Gastrocnemius medialis (tissue), 4 donors: ENCODE measurements at regions not wholly inside any gene's neighbourhood (a gene's known extent, or its start where the extent isn't known, plus 50 kb on each side); places are given as distances from the start of the nearest gene placed in this dataset.

Experiments used
- ATAC-seq, 2 donors: fragments of 150-250 bp; one replicate each; pipeline ENCODE4 v1.9.1; 2016
- DNase-seq, 2 donors: peaks; one replicate each; pipeline ENCODE4 v3.0.0-alpha.2; 2019
- H3K27ac ChIP-seq, 4 donors: fragments of 200-600 bp; sonication (generic); 1 replicate in 1 of 4; 2 replicates in 3 of 4; pipeline ENCODE4 v1.5.1; 2016 to 2018; ENCODE audit warnings: mild to moderate bottlenecking in 2 of 4, moderate library complexity in 1 of 4
- H3K27me3 ChIP-seq, 3 donors: fragments of 200-600 bp; sonication (generic) in 2 of 3; 1 replicate in 1 of 3; 2 replicates in 2 of 3; pipeline versions ENCODE4 v1.5.1 to v1.6.0; 2016 to 2019; ENCODE audit warnings: mild to moderate bottlenecking in 1 of 3, moderate library complexity in 1 of 3
- H3K36me3 ChIP-seq, 2 donors: fragments of 200-600 bp; sonication (generic) in 1 of 2; one replicate each; pipeline ENCODE4 v1.5.1; 2017 to 2018
- H3K4me1 ChIP-seq, 2 donors: fragments of 200-600 bp; sonication (generic) in 1 of 2; one replicate each; pipeline ENCODE4 v1.5.1; 2016 to 2017; ENCODE audit warnings: mild to moderate bottlenecking in 2 of 2
- H3K4me3 ChIP-seq, 4 donors: fragments of 200-600 bp; sonication (generic) in 3 of 4; 1 replicate in 1 of 4; 2 replicates in 3 of 4; pipeline ENCODE4 v1.5.1; 2016 to 2019; ENCODE audit warnings: mild to moderate bottlenecking in 2 of 4
- H3K9me3 ChIP-seq, 3 donors: fragments of 200-600 bp; sonication (generic) in 2 of 3; 1 replicate in 1 of 3; 2 replicates in 2 of 3; pipeline ENCODE4 v1.5.1; 2016 to 2019
- CTCF ChIP-seq, 5 experiments: fragments of 450-650 bp in 3 of 5; fragments of 200-600 bp in 2 of 5; sonication (generic) in 2 of 5; IDR thresholded peaks in 4 of 5; conservative IDR thresholded peaks in 1 of 5; 1 replicate in 4 of 5; 2 replicates in 1 of 5; pipeline ENCODE4 v1.5.1; 2016 to 2019; ENCODE audit warnings: antibody characterized with exemption in 5 of 5, mild to moderate bottlenecking in 3 of 5, moderate library complexity in 3 of 5
- POLR2A ChIP-seq, 2 donors: fragments of 450-650 bp; IDR thresholded peaks; one replicate each; pipeline ENCODE4 v1.6.1; 2017; ENCODE audit warnings: antibody characterized with exemption in 2 of 2, mild to moderate bottlenecking in 2 of 2, moderate library complexity in 2 of 2
- in situ Hi-C, 4 donors: fragments of 200-750 bp; cut with MboI; loops; one replicate each; pipeline versions ENCODE4 v1.15.0 to v1.8.0; 2017; ENCODE audit warnings: low sequenced_read_pairs in 4 of 4
- intact Hi-C: fragments of 100-400 bp; cut with DNase I; formaldehyde crosslinking; loops from one replicate; pipeline ENCODE4 v1.15.1; 2023; ENCODE audit warnings: low total_unique reads

GRCh38 chr2:12271589-12271984 lies 445.1 kb upstream of the TRIB2 start:
- Histone ChIP-seq H3K36me3 (no peaks in the 10 kb centered on the region), H3K4me1 (no peaks in the 10 kb centered on the region), H3K4me3 (no peak overlapping the region), H3K27ac (no peak overlapping the region), H3K27me3 (no peaks in the 10 kb centered on the region), H3K9me3 (no peaks in the 10 kb centered on the region)
- in situ Hi-C loops = no loop called here
- intact Hi-C loops = no loop called here
- no peak for DNase-seq
- no peak for ATAC-seq
- no peak for TF ChIP-seq POLR2A (IDR thresholded peaks at IDR 0.05)
- no peak for TF ChIP-seq CTCF (IDR thresholded peaks at IDR 0.05 in 4 of 5, conservative IDR thresholded peaks at IDR 0.05 in 1 of 5)

GRCh38 chr2:12273111-12273510 lies 443.6 kb upstream of the TRIB2 start:
- TF ChIP-seq POLR2A (IDR thresholded peaks at IDR 0.05) (no peak), CTCF (IDR thresholded peaks at IDR 0.05 in 4 of 5, conservative IDR thresholded peaks at IDR 0.05 in 1 of 5) (no peak)
- Histone ChIP-seq H3K27me3 (no peaks in the 10 kb centered on the region), H3K4me3 (no peak overlapping the region), H3K9me3 (no peaks in the 10 kb centered on the region), H3K4me1 (no peaks in the 10 kb centered on the region), H3K36me3 (no peaks in the 10 kb centered on the region), H3K27ac (no peak overlapping the region)
- ATAC-seq (no peak), DNase-seq (no peak)
- intact Hi-C loops (no loop called here), in situ Hi-C loops (no loop called here)

- Histone ChIP-seq H3K27ac (no peak overlapping the region), H3K4me1 (no peaks in the 10 kb centered on the region), H3K27me3 (no peaks in the 10 kb centered on the region), H3K36me3 (no peaks in the 10 kb centered on the region), H3K4me3 (no peak overlapping the region), H3K9me3 (no peaks in the 10 kb centered on the region)
- intact Hi-C loops = no loop called here
- no peak for ATAC-seq
- TF ChIP-seq POLR2A (IDR thresholded peaks at IDR 0.05) (no peak), CTCF (IDR thresholded peaks at IDR 0.05 in 4 of 5, conservative IDR thresholded peaks at IDR 0.05 in 1 of 5) (no peak)
- in situ Hi-C loops = no loop called here
- DNase-seq = no peak
Measured at GRCh38 chr2:12274591-12274990, 442.1 kb upstream of the TRIB2 start.

GRCh38 chr2:12277241-12278034 lies 439.3 kb upstream of the TRIB2 start:
- no peak overlapping the region for H3K27ac ChIP-seq
- H3K27me3 ChIP-seq = no peaks in the 10 kb centered on the region
- H3K4me1 ChIP-seq = no peaks in the 10 kb centered on the region
- H3K4me3 ChIP-seq = no peak overlapping the region
- no peaks in the 10 kb centered on the region for H3K36me3 ChIP-seq
- DNase-seq (no peak), ATAC-seq (no peak)
- TF ChIP-seq POLR2A (IDR thresholded peaks at IDR 0.05) = no peak
- no peak for TF ChIP-seq CTCF (IDR thresholded peaks at IDR 0.05 in 4 of 5, conservative IDR thresholded peaks at IDR 0.05 in 1 of 5)
- intact Hi-C loops (no loop called here), in situ Hi-C loops (no loop called here)
- no peaks in the 10 kb centered on the region for H3K9me3 ChIP-seq
